BLaER1 (cell line): ENCODE measurements at regions not wholly inside any gene's neighbourhood (a gene's known extent, or its start where the extent isn't known, plus 50 kb on each side); places are given as distances from the start of the nearest gene placed in this dataset.
A peak's percentile ranks its signal among the peaks of the same experiment; 100 is the strongest.

Experiments used
- H3K27ac ChIP-seq: shearing (Covaris generic); formaldehyde crosslinking; 2 replicates; pipeline ENCODE4 v1.8.1; 2022
- H3K27me3 ChIP-seq: shearing (Covaris generic); formaldehyde crosslinking; 2 replicates; pipeline ENCODE4 v1.8.1; 2022
- H3K36me3 ChIP-seq: shearing (Covaris generic); formaldehyde crosslinking; 2 replicates; pipeline ENCODE4 v1.8.1; 2022
- H3K4me1 ChIP-seq: shearing (Covaris generic); formaldehyde crosslinking; 2 replicates; pipeline ENCODE4 v1.8.1; 2022
- H3K4me2 ChIP-seq: shearing (Covaris generic); formaldehyde crosslinking; 2 replicates; pipeline ENCODE4 v1.8.1; 2022
- H3K4me3 ChIP-seq: shearing (Covaris generic); formaldehyde crosslinking; 2 replicates; pipeline ENCODE4 v1.8.1; 2022
- H3K9ac ChIP-seq: shearing (Covaris generic); formaldehyde crosslinking; 2 replicates; pipeline ENCODE4 v1.8.1; 2022
- H3K9me3 ChIP-seq: shearing (Covaris generic); formaldehyde crosslinking; 2 replicates; pipeline ENCODE4 v1.8.1; 2022
- H4K20me1 ChIP-seq: shearing (Covaris generic); formaldehyde crosslinking; 2 replicates; pipeline ENCODE4 v1.8.1; 2022
- Cebpa-rat ChIP-seq: shearing (Covaris generic); IDR thresholded peaks from 2 replicates; pipeline ENCODE4 v1.8.1; 2022

- Histone ChIP-seq H3K9ac (no peak overlapping the region), H3K27me3 (no peaks in the 10 kb centered on the region), H4K20me1 (no peaks in the 10 kb centered on the region), H3K4me3 (no peak overlapping the region), H3K9me3 (no peaks in the 10 kb centered on the region; the same call in 1 of the 2 replicates), H3K27ac (no peak overlapping the region), H3K36me3 (no peaks in the 10 kb centered on the region), H3K4me2 (no peak overlapping the region), H3K4me1 (peaks cover 48% of the 10 kb centered on the region)
- no peak for TF ChIP-seq Cebpa-rat
Observed at GRCh38 chr9:89718651-89719050, 113.8 kb downstream of the GADD45G start.

- no peak overlapping the region for H3K27ac ChIP-seq
- H3K4me3 ChIP-seq, result no peak overlapping the region
- no peak for TF ChIP-seq Cebpa-rat
- no peak overlapping the region for H3K4me2 ChIP-seq
- H3K4me1 ChIP-seq, result peaks cover 48% of the 10 kb centered on the region
- no peaks in the 10 kb centered on the region for H3K36me3 ChIP-seq
- H4K20me1 ChIP-seq, result no peaks in the 10 kb centered on the region
- no peak overlapping the region for H3K9ac ChIP-seq
- no peaks in the 10 kb centered on the region for H3K27me3 ChIP-seq
- H3K9me3 ChIP-seq, result no peaks in the 10 kb centered on the region; the same call in 1 of the 2 replicates
Observed at GRCh38 chr9:89719202-89719601, 114.4 kb downstream of the GADD45G start.

GRCh38 chr9:89720696-89721175 is 115.9 kb downstream of the GADD45G start:
- Histone ChIP-seq H3K27ac (peak overlapping the region; percentile 45; the same call in 1 of the 2 replicates), H3K27me3 (no peaks in the 10 kb centered on the region), H3K4me2 (peak overlapping the region; percentile 82), H3K4me3 (no peak overlapping the region), H3K4me1 (peaks cover 47% of the 10 kb centered on the region), H3K36me3 (no peaks in the 10 kb centered on the region), H3K9ac (no peak overlapping the region), H4K20me1 (no peaks in the 10 kb centered on the region), H3K9me3 (no peaks in the 10 kb centered on the region; the same call in 1 of the 2 replicates)
- no peak for TF ChIP-seq Cebpa-rat

GRCh38 chr9:89721176-89721700 is 116.4 kb downstream of the GADD45G start:
- H3K9ac ChIP-seq, result no peak overlapping the region
- no peaks in the 10 kb centered on the region; the same call in 1 of the 2 replicates for H3K9me3 ChIP-seq
- peak overlapping the region; percentile 82 for H3K4me2 ChIP-seq
- no peaks in the 10 kb centered on the region for H3K36me3 ChIP-seq
- H3K4me1 ChIP-seq, result peaks cover 42% of the 10 kb centered on the region
- no peak for TF ChIP-seq Cebpa-rat
- H3K4me3 ChIP-seq, result no peak overlapping the region
- no peaks in the 10 kb centered on the region for H4K20me1 ChIP-seq
- H3K27me3 ChIP-seq, result no peaks in the 10 kb centered on the region
- H3K27ac ChIP-seq, result peak overlapping the region; percentile 45; the same call in 1 of the 2 replicates

GRCh38 chr9:89721971-89722530 is 117.2 kb downstream of the GADD45G start:
- no peak overlapping the region for H3K4me3 ChIP-seq
- peak overlapping the region; percentile 82; the same call in 1 of the 2 replicates for H3K4me2 ChIP-seq
- no peaks in the 10 kb centered on the region for H3K27me3 ChIP-seq
- H3K9ac ChIP-seq, result no peak overlapping the region
- peak overlapping the region; percentile 44; the same call in 1 of the 2 replicates for H3K27ac ChIP-seq
- no peak for TF ChIP-seq Cebpa-rat
- no peaks in the 10 kb centered on the region; the same call in 1 of the 2 replicates for H3K9me3 ChIP-seq
- H3K36me3 ChIP-seq, result no peaks in the 10 kb centered on the region
- H3K4me1 ChIP-seq, result peaks cover 34% of the 10 kb centered on the region
- H4K20me1 ChIP-seq, result no peaks in the 10 kb centered on the region

GRCh38 chr9:89722712-89723111 is 117.9 kb downstream of the GADD45G start:
- no peaks in the 10 kb centered on the region; the same call in 1 of the 2 replicates for H3K9me3 ChIP-seq
- H3K9ac ChIP-seq, result no peak overlapping the region
- no peak overlapping the region for H3K4me3 ChIP-seq
- H3K36me3 ChIP-seq, result no peaks in the 10 kb centered on the region
- H3K27me3 ChIP-seq, result no peaks in the 10 kb centered on the region
- H3K4me1 ChIP-seq, result peaks cover 34% of the 10 kb centered on the region
- TF ChIP-seq Cebpa-rat, result no peak
- H3K27ac ChIP-seq, result no peak overlapping the region
- H3K4me2 ChIP-seq, result no peak overlapping the region
- H4K20me1 ChIP-seq, result no peaks in the 10 kb centered on the region

- Histone ChIP-seq H3K4me3 (no peak overlapping the region), H3K9me3 (no peaks in the 10 kb centered on the region), H3K9ac (no peak overlapping the region), H3K36me3 (no peaks in the 10 kb centered on the region), H3K27ac (no peak overlapping the region), H3K4me2 (no peak overlapping the region), H3K27me3 (no peaks in the 10 kb centered on the region), H3K4me1 (peaks cover 37% of the 10 kb centered on the region), H4K20me1 (no peaks in the 10 kb centered on the region)
- no peak for TF ChIP-seq Cebpa-rat
Observed at GRCh38 chr9:89723469-89724100, 118.8 kb downstream of the GADD45G start.

- Histone ChIP-seq H4K20me1 (no peaks in the 10 kb centered on the region), H3K27ac (no peak overlapping the region), H3K9ac (no peak overlapping the region), H3K4me3 (no peak overlapping the region), H3K36me3 (no peaks in the 10 kb centered on the region), H3K4me1 (peaks cover 38% of the 10 kb centered on the region), H3K9me3 (no peaks in the 10 kb centered on the region), H3K4me2 (no peak overlapping the region), H3K27me3 (no peaks in the 10 kb centered on the region)
- no peak for TF ChIP-seq Cebpa-rat
Observed at GRCh38 chr9:89724659-89725058, 119.8 kb downstream of the GADD45G start.

- Histone ChIP-seq H3K9ac (no peak overlapping the region), H3K4me1 (peaks cover 37% of the 10 kb centered on the region), H4K20me1 (no peaks in the 10 kb centered on the region), H3K4me2 (no peak overlapping the region), H3K27ac (no peak overlapping the region), H3K36me3 (no peaks in the 10 kb centered on the region), H3K4me3 (no peak overlapping the region), H3K9me3 (no peaks in the 10 kb centered on the region), H3K27me3 (no peaks in the 10 kb centered on the region)
- TF ChIP-seq Cebpa-rat, result no peak
Observed at GRCh38 chr9:89725271-89725670, 120.5 kb downstream of the GADD45G start.

- no peak for TF ChIP-seq Cebpa-rat
- Histone ChIP-seq H3K4me2 (peak overlapping the region; percentile 85), H3K4me3 (no peak overlapping the region), H3K4me1 (peaks cover 64% of the 10 kb centered on the region), H4K20me1 (no peaks in the 10 kb centered on the region), H3K36me3 (no peaks in the 10 kb centered on the region), H3K27ac (peak overlapping the region; percentile 79; the same call in 1 of the 2 replicates), H3K27me3 (no peaks in the 10 kb centered on the region), H3K9me3 (no peaks in the 10 kb centered on the region), H3K9ac (no peak overlapping the region)
Observed at GRCh38 chr9:89729954-89730530, 125.2 kb downstream of the GADD45G start.
